ENCODE measurements at regions not wholly inside any gene's neighbourhood (a gene's known extent, or its start where the extent isn't known, plus 50 kb on each side); places are given as distances from the start of the nearest gene placed in this dataset.

DNA sequence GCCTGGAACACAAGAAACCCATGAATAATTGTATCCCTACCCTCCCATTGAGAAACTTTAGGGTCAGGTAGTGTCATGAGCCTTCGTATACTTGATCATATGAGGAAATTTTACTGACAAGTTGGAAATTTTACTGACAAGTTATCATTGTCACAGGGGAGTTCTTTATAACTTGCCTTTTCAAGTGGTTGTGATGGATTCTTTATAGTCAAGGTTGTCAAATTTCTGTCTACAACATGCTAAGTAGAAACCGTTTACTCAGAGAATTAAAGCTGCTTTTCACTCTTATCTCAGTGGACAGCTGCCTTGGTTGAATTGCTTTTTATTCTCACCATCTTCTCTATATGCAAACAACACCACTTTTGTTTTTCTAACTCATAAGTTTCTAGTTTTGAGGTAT is 1286.4 kb downstream of the EPHA7 start:
- ATAC-seq (no peak), FAIRE-seq (no peak), DNase-seq (ENCODE audit: low read depth, low spot score) (no peak)
- intact Hi-C loops (cut with micrococcal nuclease; ENCODE audit: unreplicated experiment) (no loop called here), in situ Hi-C loops (cut with MboI) (no loop called here)
- 0% methylated on average over 2 of the region's 2 CpGs for WGBS (ENCODE audit: insufficient coverage, insufficient replicate concordance, low lambda C conversion rate, missing lambda C conversion rate)
- SMC1A ChIA-PET (ENCODE audit: uncharacterized antibody, unreplicated experiment) = interaction anchor here (0.9 to 1.6 kb wide), 8 partner anchors 9 to 253 kb away, joined by 3 to 5 read pairs (median 4); no protein-coding TSS in a partner anchor
- no peaks in the 10 kb centered on the region for H3K79me2 ChIP-seq (ENCODE audit: control insufficient read depth, insufficient read depth, low read length)
- CTCF ChIA-PET = no interaction called here
- TF ChIP-seq, protein P1, sequence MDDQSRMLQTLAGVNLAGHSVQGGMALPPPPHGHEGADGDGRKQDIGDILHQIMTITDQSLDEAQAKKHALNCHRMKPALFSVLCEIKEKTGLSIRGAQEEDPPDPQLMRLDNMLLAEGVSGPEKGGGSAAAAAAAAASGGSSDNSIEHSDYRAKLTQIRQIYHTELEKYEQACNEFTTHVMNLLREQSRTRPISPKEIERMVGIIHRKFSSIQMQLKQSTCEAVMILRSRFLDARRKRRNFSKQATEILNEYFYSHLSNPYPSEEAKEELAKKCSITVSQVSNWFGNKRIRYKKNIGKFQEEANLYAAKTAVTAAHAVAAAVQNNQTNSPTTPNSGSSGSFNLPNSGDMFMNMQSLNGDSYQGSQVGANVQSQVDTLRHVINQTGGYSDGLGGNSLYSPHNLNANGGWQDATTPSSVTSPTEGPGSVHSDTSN (IDR thresholded peaks at IDR 0.05; ENCODE audit: insufficient replicate concordance, low read depth, low read length) = no peak
- no peak for TF ChIP-seq SKIL (IDR thresholded peaks at IDR 0.05; ENCODE audit: low read depth, poor library complexity, severe bottlenecking)
- TF ChIP-seq CHD1 (IDR thresholded peaks at IDR 0.05; ENCODE audit: low read depth, low read length) = no peak
- no peak for TF ChIP-seq SMAD5 (IDR thresholded peaks at IDR 0.05; ENCODE audit: low read depth)
- no peak for TF ChIP-seq BACH1 (IDR thresholded peaks at IDR 0.05; ENCODE audit: borderline replicate concordance)
- TF ChIP-seq ASH2L (IDR thresholded peaks at IDR 0.05; ENCODE audit: borderline replicate concordance, low read depth) = no peak
- no peak for TF ChIP-seq CEBPB (IDR thresholded peaks at IDR 0.05; ENCODE audit: borderline replicate concordance in 1 of 2, low read depth in 2 of 2, low read length in 2 of 2)
- TF ChIP-seq, protein P2, sequence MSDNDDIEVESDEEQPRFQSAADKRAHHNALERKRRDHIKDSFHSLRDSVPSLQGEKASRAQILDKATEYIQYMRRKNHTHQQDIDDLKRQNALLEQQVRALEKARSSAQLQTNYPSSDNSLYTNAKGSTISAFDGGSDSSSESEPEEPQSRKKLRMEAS (IDR thresholded peaks at IDR 0.05; ENCODE audit: low read depth, low read length) = no peak
- no peak for TF ChIP-seq HDAC2 (IDR thresholded peaks at IDR 0.05)
- no peak for TF ChIP-seq POU2F2 (IDR thresholded peaks at IDR 0.05; ENCODE audit: borderline replicate concordance, low read depth, low read length)
- TF ChIP-seq IRF3 (IDR thresholded peaks at IDR 0.05) = no peak
- TF ChIP-seq E4F1 (IDR thresholded peaks at IDR 0.05; ENCODE audit: borderline replicate concordance, partially characterized antibody) = no peak
- TF ChIP-seq ZBTB40 (IDR thresholded peaks at IDR 0.05; ENCODE audit: borderline replicate concordance) = no peak
- no peak for TF ChIP-seq NR2F1 (conservative IDR thresholded peaks at IDR 0.05)
- no peak overlapping the region for H3K27ac ChIP-seq (ENCODE audit: control insufficient read depth, insufficient read depth)
- H3K36me3 ChIP-seq (ENCODE audit: control insufficient read depth in 2 of 2, insufficient read depth in 2 of 2, low read length in 1 of 2) = no peaks in the 10 kb centered on the region
- H2AFZ ChIP-seq (ENCODE audit: control insufficient read depth, low read depth, low read length) = no peak overlapping the region
- no peak overlapping the region for H3K4me3 ChIP-seq
- H3K9ac ChIP-seq (ENCODE audit: control insufficient read depth, insufficient read depth, low read length) = no peak overlapping the region
- H3K9me3 ChIP-seq (replicated peaks; ENCODE audit: control insufficient read depth, insufficient read depth, low read length) = no peaks in the 10 kb centered on the region
- POLR2A ChIA-PET = no interaction called here
- RAD21 ChIA-PET (ENCODE audit: unreplicated experiment) = no interaction called here
- no peaks in the 10 kb centered on the region for H3K4me1 ChIP-seq (ENCODE audit: control insufficient read depth, insufficient read depth, low read length)
- no peaks in the 10 kb centered on the region for H3K27me3 ChIP-seq (replicated peaks in 1 of 2; ENCODE audit: control insufficient read depth in 2 of 2, insufficient read depth in 2 of 2, low read length in 1 of 2)
- BruUV-seq (replicated peaks) = no TSS peak
- no peak overlapping the region for H3K4me2 ChIP-seq (ENCODE audit: control insufficient read depth, insufficient read depth)
- H4K20me1 ChIP-seq (ENCODE audit: control insufficient read depth, insufficient read depth) = no peaks in the 10 kb centered on the region

Data from GM12878 (cell line).